GM12878 (cell line): ENCODE measurements at regions not wholly inside any gene's neighbourhood (a gene's known extent, or its start where the extent isn't known, plus 50 kb on each side); places are given as distances from the start of the nearest gene placed in this dataset.
"Not testable (repeated sequence)": the region's sequence is repeated elsewhere in the genome, so short reads cannot be mapped to it uniquely, and the experiment has no call there.

Source experiments
- ATAC-seq: fragments of 200-7000 bp; cut with Tn5 transposase; 3 replicates; pipeline ENCODE4 v1.9.1; 2020; ENCODE audit warnings: mild to moderate bottlenecking, moderate library complexity
- BruUV-seq: library from RNA; stranded (reverse); fragments of 400-500 nt; replicated peaks from 2 replicates; lab custom pipeline; 2021; lab: Mats Ljungman, UMichigan
- CTCF ChIA-PET: fragments of 300-600 bp; sonication (Branson Sonifier 250); formaldehyde crosslinking; extraction: SDS; loops from one replicate; lab custom pipeline; 2021; ENCODE audit warnings: inconsistent platforms; lab: Yijun Ruan, JAX
- POLR2A ChIA-PET: fragments of 350-600 bp; formaldehyde crosslinking; extraction: SDS; loops from one replicate; lab custom pipeline; 2021; ENCODE audit warnings: inconsistent platforms; lab: Charles Lee
- RAD21 ChIA-PET: fragments of 300-600 bp; sonication (Branson Sonifier 250); formaldehyde crosslinking; loops from one replicate; lab custom pipeline; 2023; ENCODE audit warnings: antibody characterized with exemption; ENCODE audit not compliant: unreplicated experiment; lab: Charles Lee
- SMC1A ChIA-PET: fragments of 300-600 bp; sonication (Branson Sonifier 250); formaldehyde crosslinking; loops from one replicate; lab custom pipeline; 2023; ENCODE audit not compliant: unreplicated experiment, uncharacterized antibody; lab: Charles Lee
- DNase-seq: peaks from one replicate; pipeline ENCODE4 v3.0.0-alpha.2; 2011; ENCODE audit warnings: low read depth, low spot score
- FAIRE-seq: peaks from 3 replicates; lab custom pipeline; 2011; peaks lifted over from hg19 to GRCh38; lab: Jason Lieb, UNC
- H2AFZ ChIP-seq: 2 replicates; pipeline ENCODE4 v1.6.0; 2011; ENCODE audit warnings: low read depth, low read length, control low read depth; ENCODE audit not compliant: control insufficient read depth
- H3K27ac ChIP-seq: 2 replicates; pipeline ENCODE4 v1.5.1; 2011; ENCODE audit warnings: control low read depth; ENCODE audit not compliant: control insufficient read depth, insufficient read depth
- H3K27me3 ChIP-seq, 2 experiments: replicated peaks in 1 of 2; 2 replicates each; pipeline versions ENCODE4 v1.6.0 to v1.6.1; 2011; ENCODE audit warnings: low read length in 1 of 2; ENCODE audit not compliant: control insufficient read depth in 2 of 2, insufficient read depth in 2 of 2
- H3K36me3 ChIP-seq, 2 experiments: 2 replicates each; pipeline ENCODE4 v1.5.1; 2011; ENCODE audit warnings: low read length in 1 of 2; ENCODE audit not compliant: control insufficient read depth in 2 of 2, insufficient read depth in 2 of 2
- H3K4me1 ChIP-seq: 2 replicates; pipeline ENCODE4 v1.6.1; 2011; ENCODE audit warnings: mild to moderate bottlenecking, low read length, moderate library complexity, mixed read lengths; ENCODE audit not compliant: control insufficient read depth, insufficient read depth
- H3K4me2 ChIP-seq: 2 replicates; pipeline ENCODE4 v1.6.0; 2011; ENCODE audit warnings: control low read depth; ENCODE audit not compliant: control insufficient read depth, insufficient read depth
- H3K4me3 ChIP-seq: fragments of 200-600 bp; sonication (generic); 2 replicates; pipeline ENCODE4 v1.5.1; 2016
- H3K79me2 ChIP-seq: 2 replicates; pipeline ENCODE4 v1.6.0; 2011; ENCODE audit warnings: low read length; ENCODE audit not compliant: control insufficient read depth, insufficient read depth
- H3K9ac ChIP-seq: 2 replicates; pipeline ENCODE4 v1.8.0; 2011; ENCODE audit warnings: low read length, control low read depth, mixed read lengths; ENCODE audit not compliant: control insufficient read depth, insufficient read depth
- H3K9me3 ChIP-seq: replicated peaks from 3 replicates; pipeline ENCODE4 v1.5.1; 2011; ENCODE audit warnings: mild to moderate bottlenecking, low read length; ENCODE audit not compliant: control insufficient read depth, insufficient read depth
- H4K20me1 ChIP-seq: 2 replicates; pipeline ENCODE4 v1.6.0; 2011; ENCODE audit not compliant: control insufficient read depth, insufficient read depth
- REST ChIP-seq: IDR thresholded peaks from 2 replicates; pipeline ENCODE4 v1.6.1; 2012; ENCODE audit warnings: mild to moderate bottlenecking, low read depth, low read length
- SUZ12 ChIP-seq: fragments of 200-600 bp; sonication (generic); IDR thresholded peaks from one replicate; pipeline ENCODE4 v1.6.1; 2018; ENCODE audit warnings: antibody characterized with exemption, mild to moderate bottlenecking; ENCODE audit not compliant: unreplicated experiment
- WGBS: methylation state at CpG from one replicate; pipeline ENCODE4 v1.1.6; 2016; ENCODE audit warnings: low lambda C conversion rate; ENCODE audit not compliant: insufficient replicate concordance, insufficient coverage; ENCODE audit errors: missing lambda C conversion rate; 5-methylcytosine and 5-hydroxymethylcytosine counted together
- in situ Hi-C: fragments of 300-500 bp; cut with MboI; formaldehyde crosslinking; loops from 9 replicates; pipeline ENCODE4 v1.14.3; 2018; ENCODE audit warnings: mixed read lengths
- intact Hi-C: fragments of 100-400 bp; cut with micrococcal nuclease; formaldehyde crosslinking; loops from one replicate; pipeline ENCODE4 v1.14.2; 2022; ENCODE audit not compliant: unreplicated experiment

DNA sequence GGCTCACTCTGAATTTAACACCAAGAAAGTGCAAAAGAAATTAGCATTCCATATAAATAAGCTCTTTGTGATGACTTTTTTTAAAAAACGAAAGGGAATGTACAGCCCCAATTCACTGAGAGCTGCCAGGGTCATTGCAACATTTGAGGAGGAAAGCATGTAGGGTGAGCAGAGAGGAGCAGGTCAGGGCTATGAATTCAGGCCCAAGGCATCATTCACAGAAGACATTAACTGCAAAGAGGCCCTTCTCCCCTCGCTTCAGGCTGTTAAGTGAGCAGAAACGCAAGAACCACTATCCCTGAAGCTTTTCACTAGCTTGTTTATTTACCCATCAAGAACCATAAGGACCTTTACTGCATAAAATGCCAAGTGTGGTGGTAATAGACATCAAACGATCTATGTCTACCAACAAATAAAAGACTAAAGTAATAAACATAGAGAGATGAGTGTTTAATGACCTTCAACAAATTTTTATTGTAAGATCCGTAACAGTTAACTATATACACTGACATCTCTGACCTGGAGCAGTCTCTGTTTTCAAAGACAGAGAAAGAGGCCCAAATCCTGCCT lies 333.1 kb upstream of the HNRNPA3 start (continued):
- TF ChIP-seq REST: no peak
- TF ChIP-seq SUZ12: no peak
- TF ChIP-seq, all 136 proteins: peak for 0

- 6% methylated on average over 1 of the region's 1 CpG for WGBS
- SMC1A ChIA-PET: not testable (repeated sequence)
These were observed 330.5 kb upstream of the HNRNPA3 start for GRCh38 chr2:176882045-176882444.

More at GRCh38 chr2:176882045-176882444, 330.5 kb upstream of the HNRNPA3 start:
- FAIRE-seq, H3K9me3 ChIP-seq, intact Hi-C loops, H3K4me1 ChIP-seq, POLR2A ChIA-PET, CTCF ChIA-PET, H4K20me1 ChIP-seq, H3K27me3 ChIP-seq, H3K36me3 ChIP-seq, H3K4me3 ChIP-seq, H3K27ac ChIP-seq, H3K4me2 ChIP-seq, BruUV-seq, H3K79me2 ChIP-seq, RAD21 ChIA-PET, H3K9ac ChIP-seq, H2AFZ ChIP-seq, ATAC-seq, DNase-seq, in situ Hi-C loops: not testable (repeated sequence)
